GM04503 (cell line): ENCODE measurements at regions not wholly inside any gene's neighbourhood (a gene's known extent, or its start where the extent isn't known, plus 50 kb on each side); places are given as distances from the start of the nearest gene placed in this dataset.
"Not testable (repeated sequence)": the region's sequence is repeated elsewhere in the genome, so short reads cannot be mapped to it uniquely, and the experiment has no call there.

Experiments
- DNase-seq: peaks from one replicate; pipeline ENCODE4 v3.0.0-alpha.2; 2012; ENCODE audit warnings: low read depth

- DNase-seq = no peak
Measured at GRCh38 chr3:153615863-153616262, 453.8 kb downstream of the RAP2B start.

- DNase-seq = no peak
Measured at GRCh38 chr3:153617463-153617862, 455.4 kb downstream of the RAP2B start.

GRCh38 chr3:153618176-153618575, 456.1 kb downstream of the RAP2B start:
- no peak for DNase-seq

GRCh38 chr3:153619268-153619667, 457.2 kb downstream of the RAP2B start:
- DNase-seq = no peak

GRCh38 chr3:153621953-153622352, 459.9 kb downstream of the RAP2B start:
- DNase-seq = no peak

- DNase-seq = no peak
Measured at GRCh38 chr3:153623834-153624233, 461.8 kb downstream of the RAP2B start.

- no peak for DNase-seq
Measured at GRCh38 chr3:153624310-153625030, 462.4 kb downstream of the RAP2B start.

GRCh38 chr3:153625506-153625905, 463.5 kb downstream of the RAP2B start:
- DNase-seq = no peak

GRCh38 chr3:153626158-153626557, 464.1 kb downstream of the RAP2B start:
- no peak for DNase-seq

GRCh38 chr3:153628591-153628990, 466.6 kb downstream of the RAP2B start:
- DNase-seq = no peak

- DNase-seq = no peak
Measured at GRCh38 chr3:153629148-153629547, 467.1 kb downstream of the RAP2B start.

GRCh38 chr3:153631102-153631501, 469.1 kb downstream of the RAP2B start:
- no peak for DNase-seq

- no peak for DNase-seq
Measured at GRCh38 chr3:153631664-153632063, 469.6 kb downstream of the RAP2B start.

- no peak for DNase-seq
Measured at GRCh38 chr3:153633407-153633806, 471.4 kb downstream of the RAP2B start.

- DNase-seq = no peak
Measured at GRCh38 chr3:153634683-153635082, 472.7 kb downstream of the RAP2B start.

- DNase-seq = no peak
Measured at GRCh38 chr3:153639631-153640030, 477.6 kb downstream of the RAP2B start.

GRCh38 chr3:153640689-153641665, 479.0 kb downstream of the RAP2B start:
- DNase-seq = no peak

- not testable (repeated sequence) for DNase-seq
Measured at GRCh38 chr3:153642576-153642975, 478.6 kb upstream of the ARHGEF26 start.

GRCh38 chr3:153643471-153643870, 477.7 kb upstream of the ARHGEF26 start:
- not testable (repeated sequence) for DNase-seq

- no peak for DNase-seq
Measured at GRCh38 chr3:153649286-153649839, 471.8 kb upstream of the ARHGEF26 start.

GRCh38 chr3:153652076-153652475, 469.1 kb upstream of the ARHGEF26 start:
- peak; percentile 18 for DNase-seq

- no peak for DNase-seq
Measured at GRCh38 chr3:153657046-153657445, 464.1 kb upstream of the ARHGEF26 start.

GRCh38 chr3:153657461-153657860, 463.7 kb upstream of the ARHGEF26 start:
- DNase-seq = no peak
